HG02588 (cell line): ENCODE measurements at regions not wholly inside any gene's neighbourhood (a gene's known extent, or its start where the extent isn't known, plus 50 kb on each side); places are given as distances from the start of the nearest gene placed in this dataset.

Experiments
- ATAC-seq: cut with Tn5 transposase; IDR thresholded peaks from one replicate; pipeline ENCODE4 v1.9.1; 2021; ENCODE audit warnings: mild to moderate bottlenecking, moderate library complexity; ENCODE audit not compliant: unreplicated experiment

- no peak for ATAC-seq
These were observed 51.9 kb upstream of the ARHGAP42 start for GRCh38 chr11:100635194-100635593.

- no peak for ATAC-seq
These were observed 50.6 kb upstream of the ARHGAP42 start for GRCh38 chr11:100636536-100636935.
